Loucy (cell line): ENCODE measurements at regions not wholly inside any gene's neighbourhood (a gene's known extent, or its start where the extent isn't known, plus 50 kb on each side); places are given as distances from the start of the nearest gene placed in this dataset.

Source experiments
- H2AFZ ChIP-seq: fragments of 200-600 bp; sonication (generic); 2 replicates; pipeline ENCODE4 v1.6.0; 2016; ENCODE audit warnings: antibody characterized with exemption, mild to moderate bottlenecking, low read length, moderate library complexity
- H3F3A ChIP-seq: fragments of 200-600 bp; 2 replicates; pipeline ENCODE4 v1.6.0; 2016; ENCODE audit warnings: antibody characterized with exemption, low read depth, mild to moderate bottlenecking
- H3K27me3 ChIP-seq: fragments of 200-600 bp; sonication (generic); 2 replicates; pipeline ENCODE4 v1.6.1; 2014; ENCODE audit warnings: low read length, mild to moderate bottlenecking; ENCODE audit not compliant: insufficient read depth, poor library complexity, severe bottlenecking
- H3K36me3 ChIP-seq: fragments of 200-600 bp; sonication (generic); 2 replicates; pipeline ENCODE4 v1.6.1; 2016; ENCODE audit warnings: low read length; ENCODE audit not compliant: insufficient read depth
- H3K4me1 ChIP-seq: fragments of 200-600 bp; sonication (generic); 2 replicates; pipeline ENCODE4 v1.5.1; 2014; ENCODE audit warnings: low read length, mild to moderate bottlenecking; ENCODE audit not compliant: insufficient read depth, poor library complexity, severe bottlenecking
- H3K4me2 ChIP-seq: fragments of 200-600 bp; sonication (generic); 2 replicates; pipeline ENCODE4 v1.6.0; 2014; ENCODE audit warnings: antibody characterized with exemption, low read length, low read depth, mild to moderate bottlenecking; ENCODE audit not compliant: poor library complexity, severe bottlenecking
- H3K4me3 ChIP-seq: fragments of 200-600 bp; sonication (generic); 2 replicates; pipeline ENCODE4 v1.5.1; 2014; ENCODE audit warnings: low read length, mild to moderate bottlenecking, mixed read lengths; ENCODE audit not compliant: poor library complexity, severe bottlenecking
- H3K79me2 ChIP-seq: fragments of 200-600 bp; sonication (generic); 2 replicates; pipeline ENCODE4 v1.6.1; 2014; ENCODE audit warnings: low read length; ENCODE audit not compliant: insufficient read depth
- H3K9ac ChIP-seq: fragments of 200-600 bp; sonication (generic); 2 replicates; pipeline ENCODE4 v1.6.0; 2014; ENCODE audit warnings: mild to moderate bottlenecking, low read depth, low read length, moderate library complexity; ENCODE audit not compliant: poor library complexity, severe bottlenecking
- H3K9me2 ChIP-seq: fragments of 200-600 bp; sonication (generic); replicated peaks from 2 replicates; pipeline ENCODE4 v1.6.1; 2016; ENCODE audit warnings: low read depth, low read length, mixed read lengths
- H3K9me3 ChIP-seq: fragments of 200-600 bp; sonication (generic); 2 replicates; pipeline ENCODE4 v1.6.1; 2014; ENCODE audit warnings: mild to moderate bottlenecking, antibody characterized with exemption, low read length, low read depth; ENCODE audit not compliant: insufficient read depth
- H4K20me1 ChIP-seq: fragments of 200-600 bp; sonication (generic); 2 replicates; pipeline ENCODE4 v1.6.0; 2014; ENCODE audit warnings: antibody characterized with exemption, low read length, mild to moderate bottlenecking; ENCODE audit not compliant: insufficient read depth, poor library complexity, severe bottlenecking
- CTCF ChIP-seq: fragments of 200-600 bp; sonication (generic); conservative IDR thresholded peaks from 2 replicates; pipeline ENCODE4 v1.5.1; 2014; ENCODE audit warnings: mild to moderate bottlenecking, antibody characterized with exemption, low read length
- EZH2phosphoT487 ChIP-seq: fragments of 200-600 bp; IDR thresholded peaks from 2 replicates; pipeline ENCODE4 v1.6.1; 2018; ENCODE audit warnings: antibody characterized with exemption, mild to moderate bottlenecking, moderate library complexity, borderline replicate concordance

DNA sequence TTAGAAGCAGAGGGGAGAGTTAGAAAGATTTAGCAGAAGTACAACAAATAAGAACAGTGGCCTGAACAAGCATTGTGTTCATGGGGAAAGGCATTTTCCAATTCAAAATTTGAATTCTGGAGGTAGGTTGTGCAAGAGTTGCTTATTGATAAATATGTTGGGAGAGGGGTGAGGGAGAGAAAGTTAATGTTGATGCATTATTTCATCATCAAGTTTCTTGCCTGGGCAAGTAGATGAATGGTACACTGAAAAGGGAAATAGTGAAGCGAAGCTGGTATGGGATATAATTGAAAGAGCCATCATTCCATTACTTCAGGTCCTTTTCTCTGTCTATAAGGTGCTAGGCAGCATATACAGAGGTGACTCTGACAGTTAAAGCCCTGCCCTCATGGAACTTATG, 288.9 kb upstream of the GBE1 start:
- Histone ChIP-seq H3K79me2 (no peaks in the 10 kb centered on the region), H4K20me1 (no peaks in the 10 kb centered on the region), H3K36me3 (no peaks in the 10 kb centered on the region), H3K9ac (no peak overlapping the region), H2AFZ (no peak overlapping the region), H3K9me3 (no peaks in the 10 kb centered on the region), H3K4me1 (no peaks in the 10 kb centered on the region), H3K4me3 (no peak overlapping the region), H3K27me3 (no peaks in the 10 kb centered on the region), H3K4me2 (no peak overlapping the region), H3K9me2 (no peaks in the 10 kb centered on the region), H3F3A (no peaks in the 10 kb centered on the region)
- no peak for TF ChIP-seq EZH2phosphoT487
- no peak for TF ChIP-seq CTCF

DNA sequence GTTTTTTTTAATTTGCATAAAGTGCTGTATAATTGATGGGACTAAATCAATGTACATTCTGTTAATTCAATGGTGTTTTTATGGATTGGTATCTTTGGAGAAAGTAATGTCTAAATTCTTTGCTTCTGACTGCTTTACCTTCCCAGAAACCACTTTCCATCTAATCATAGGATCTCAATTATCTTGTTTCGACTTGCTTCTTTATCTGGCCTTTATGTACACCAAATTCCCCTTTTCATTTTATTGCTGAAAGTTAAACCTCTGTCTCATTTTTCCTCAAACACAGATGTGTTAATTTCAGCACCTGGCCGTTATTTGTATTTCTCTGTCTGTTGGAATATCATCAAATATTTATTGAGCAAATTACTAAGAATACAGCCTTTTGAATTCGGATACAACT, 287.3 kb upstream of the GBE1 start:
- Histone ChIP-seq H4K20me1 (no peaks in the 10 kb centered on the region), H3F3A (no peaks in the 10 kb centered on the region), H3K4me1 (no peaks in the 10 kb centered on the region), H3K4me3 (no peak overlapping the region), H3K79me2 (no peaks in the 10 kb centered on the region), H3K4me2 (no peak overlapping the region), H2AFZ (no peak overlapping the region), H3K9me3 (no peaks in the 10 kb centered on the region), H3K36me3 (no peaks in the 10 kb centered on the region), H3K27me3 (no peaks in the 10 kb centered on the region), H3K9ac (no peak overlapping the region), H3K9me2 (no peaks in the 10 kb centered on the region)
- no peak for TF ChIP-seq CTCF
- no peak for TF ChIP-seq EZH2phosphoT487

GRCh38 chr3:82044930-82045705, 283.7 kb upstream of the GBE1 start:
- Histone ChIP-seq H2AFZ (no peak overlapping the region), H4K20me1 (no peaks in the 10 kb centered on the region), H3K4me1 (no peaks in the 10 kb centered on the region), H3K9me2 (no peaks in the 10 kb centered on the region), H3K9me3 (no peaks in the 10 kb centered on the region), H3K36me3 (no peaks in the 10 kb centered on the region), H3K4me2 (no peak overlapping the region), H3K4me3 (no peak overlapping the region), H3K9ac (no peak overlapping the region), H3K79me2 (no peaks in the 10 kb centered on the region), H3K27me3 (no peaks in the 10 kb centered on the region), H3F3A (no peaks in the 10 kb centered on the region)
- TF ChIP-seq EZH2phosphoT487 (no peak), CTCF (no peak)
